ENCODE measurements at regions not wholly inside any gene's neighbourhood (a gene's known extent, or its start where the extent isn't known, plus 50 kb on each side); places are given as distances from the start of the nearest gene placed in this dataset.

- Histone ChIP-seq H3K27ac (no peak overlapping the region), H3K36me3 (ENCODE audit: low read depth, missing control alignments) (no peaks in the 10 kb centered on the region)
- 63 to 75% methylated on average over 8 of the region's 8 CpGs for WGBS, 2 donors
These were observed 109.2 kb upstream of the FUT8 start for GRCh38 chr14:65303190-65303898.

GRCh38 chr14:65303899-65304222 lies 108.7 kb upstream of the FUT8 start:
- WGBS, 2 donors: 72 to 81% methylated on average over 6 of the region's 6 CpGs
- DNase-seq: no peak

More at GRCh38 chr14:65303190-65303898, 109.2 kb upstream of the FUT8 start:
- Histone ChIP-seq H3K4me3 (no peak overlapping the region), H3K4me1 (peaks cover 3% of the 10 kb centered on the region), H3K27me3 (no peaks in the 10 kb centered on the region), H3K9me3 (no peaks in the 10 kb centered on the region)
- intact Hi-C loops (cut with DNase I; ENCODE audit: low total_unique reads): no loop called here
- TF ChIP-seq POLR2A (IDR thresholded peaks at IDR 0.05): no peak
- TF ChIP-seq CTCF (IDR thresholded peaks at IDR 0.05): no peak
- no peak for DNase-seq

GRCh38 chr14:65304239-65304638 lies 108.3 kb upstream of the FUT8 start:
- Histone ChIP-seq H3K4me3 (no peak overlapping the region), H3K4me1 (peaks cover 3% of the 10 kb centered on the region), H3K27me3 (no peaks in the 10 kb centered on the region), H3K36me3 (ENCODE audit: low read depth, missing control alignments) (no peaks in the 10 kb centered on the region), H3K27ac (no peak overlapping the region), H3K9me3 (no peaks in the 10 kb centered on the region)
- no peak for DNase-seq
- no peak for TF ChIP-seq CTCF (IDR thresholded peaks at IDR 0.05)
- no peak for TF ChIP-seq POLR2A (IDR thresholded peaks at IDR 0.05)
- intact Hi-C loops (cut with DNase I; ENCODE audit: low total_unique reads): no loop called here
- 84 to 98% methylated on average over 4 of the region's 4 CpGs for WGBS, 2 donors

More at GRCh38 chr14:65303899-65304222, 108.7 kb upstream of the FUT8 start:
- Histone ChIP-seq H3K27ac (no peak overlapping the region), H3K27me3 (no peaks in the 10 kb centered on the region), H3K4me3 (no peak overlapping the region), H3K9me3 (no peaks in the 10 kb centered on the region), H3K4me1 (peaks cover 3% of the 10 kb centered on the region), H3K36me3 (ENCODE audit: low read depth, missing control alignments) (no peaks in the 10 kb centered on the region)
- TF ChIP-seq POLR2A (IDR thresholded peaks at IDR 0.05): no peak
- TF ChIP-seq CTCF (IDR thresholded peaks at IDR 0.05): no peak
- intact Hi-C loops (cut with DNase I; ENCODE audit: low total_unique reads): no loop called here

GRCh38 chr14:65304963-65305362 lies 107.6 kb upstream of the FUT8 start:
- peak; percentile 40 for DNase-seq
- Histone ChIP-seq H3K4me1 (peaks cover 3% of the 10 kb centered on the region), H3K4me3 (no peak overlapping the region), H3K36me3 (ENCODE audit: low read depth, missing control alignments) (no peaks in the 10 kb centered on the region), H3K9me3 (no peaks in the 10 kb centered on the region), H3K27me3 (no peaks in the 10 kb centered on the region), H3K27ac (peak overlapping the region; percentile 70 to 72)
- 60 to 71% methylated on average over 2 of the region's 2 CpGs for WGBS, 2 donors
- intact Hi-C loops (cut with DNase I; ENCODE audit: low total_unique reads): no loop called here
- TF ChIP-seq POLR2A (IDR thresholded peaks at IDR 0.05) (no peak), CTCF (IDR thresholded peaks at IDR 0.05) (no peak)

GRCh38 chr14:65308536-65308935 lies 104.0 kb upstream of the FUT8 start:
- no peaks in the 10 kb centered on the region for H3K27me3 ChIP-seq
- H3K27ac ChIP-seq: no peak overlapping the region
- intact Hi-C loops (cut with DNase I; ENCODE audit: low total_unique reads): no loop called here
- H3K36me3 ChIP-seq (ENCODE audit: low read depth, missing control alignments): no peaks in the 10 kb centered on the region
- no peak for DNase-seq
- TF ChIP-seq POLR2A (IDR thresholded peaks at IDR 0.05): no peak
- TF ChIP-seq CTCF (IDR thresholded peaks at IDR 0.05): no peak
- H3K4me3 ChIP-seq: no peak overlapping the region
- peaks cover 8% of the 10 kb centered on the region for H3K4me1 ChIP-seq
- no peaks in the 10 kb centered on the region for H3K9me3 ChIP-seq
